OCI-LY7 (cell line): ENCODE measurements at regions not wholly inside any gene's neighbourhood (a gene's known extent, or its start where the extent isn't known, plus 50 kb on each side); places are given as distances from the start of the nearest gene placed in this dataset.

ENCODE experiments used
- BruUV-seq: library from RNA; stranded (reverse); fragments of 400-500 nt; replicated peaks from 2 replicates; lab custom pipeline; 2021; lab: Mats Ljungman, UMichigan
- CTCF ChIA-PET: fragments of 300-600 bp; sonication (Branson Sonifier 250); formaldehyde crosslinking; loops from one replicate; lab custom pipeline; 2022; ENCODE audit warnings: antibody characterized with exemption; ENCODE audit not compliant: unreplicated experiment; lab: Charles Lee
- POLR2A ChIA-PET: fragments of 300-600 bp; sonication (Branson Sonifier 250); formaldehyde crosslinking; loops from one replicate; lab custom pipeline; 2022; ENCODE audit warnings: antibody characterized with exemption; lab: Charles Lee
- DNase-seq: peaks from one replicate; pipeline ENCODE4 v3.0.0-alpha.2; 2015; ENCODE audit warnings: low spot score
- H2AFZ ChIP-seq: fragments of 200-600 bp; sonication (generic), shearing (Covaris generic); 2 replicates; pipeline ENCODE4 v1.6.1; 2014; ENCODE audit warnings: mild to moderate bottlenecking, antibody characterized with exemption, low read length, moderate library complexity
- H3K27ac ChIP-seq: fragments of 200-600 bp; sonication (generic); 2 replicates; pipeline ENCODE4 v1.5.1; 2014; ENCODE audit warnings: mixed run types, low read depth, mild to moderate bottlenecking, moderate library complexity, low read length, inconsistent platforms; ENCODE audit not compliant: poor library complexity, severe bottlenecking
- H3K36me3 ChIP-seq: fragments of 200-600 bp; sonication (generic); 2 replicates; pipeline ENCODE4 v1.6.1; 2014; ENCODE audit warnings: mild to moderate bottlenecking, antibody characterized with exemption, low read length, moderate library complexity, mixed read lengths; ENCODE audit not compliant: insufficient read depth
- H3K4me1 ChIP-seq: fragments of 200-600 bp; sonication (generic); 2 replicates; pipeline ENCODE4 v1.5.1; 2014; ENCODE audit warnings: mild to moderate bottlenecking, low read length; ENCODE audit not compliant: insufficient read depth, poor library complexity, severe bottlenecking
- H3K4me2 ChIP-seq: fragments of 200-600 bp; sonication (generic); 2 replicates; pipeline ENCODE4 v1.6.1; 2014; ENCODE audit warnings: mild to moderate bottlenecking, low read length
- H3K4me3 ChIP-seq: fragments of 200-600 bp; sonication (generic); 2 replicates; pipeline ENCODE4 v1.5.1; 2014; ENCODE audit warnings: mild to moderate bottlenecking, low read depth, low read length; ENCODE audit not compliant: poor library complexity, severe bottlenecking
- H3K79me2 ChIP-seq: fragments of 200-600 bp; sonication (generic); 2 replicates; pipeline ENCODE4 v1.6.1; 2016; ENCODE audit warnings: low read depth, mild to moderate bottlenecking, low read length, moderate library complexity, mixed read lengths; ENCODE audit not compliant: insufficient read depth
- H3K9me2 ChIP-seq: fragments of 200-600 bp; sonication (generic); 2 replicates; pipeline ENCODE4 v1.6.1; 2016; ENCODE audit warnings: mild to moderate bottlenecking, low read length, mixed read lengths; ENCODE audit not compliant: insufficient read depth
- H3K9me3 ChIP-seq: fragments of 200-600 bp; sonication (generic); 2 replicates; pipeline ENCODE4 v1.6.1; 2014; ENCODE audit warnings: mild to moderate bottlenecking, mixed run types, low read length, mixed read lengths
- H4K20me1 ChIP-seq: fragments of 200-600 bp; sonication (generic); 2 replicates; pipeline ENCODE4 v1.6.1; 2014; ENCODE audit warnings: mild to moderate bottlenecking, antibody characterized with exemption, low read length, moderate library complexity, mixed read lengths; ENCODE audit not compliant: insufficient read depth
- EZH2phosphoT487 ChIP-seq: fragments of 200-600 bp; sonication (generic); IDR thresholded peaks from 2 replicates; pipeline ENCODE4 v1.6.1; 2018; ENCODE audit warnings: low read depth, borderline replicate concordance, mild to moderate bottlenecking, mixed run types, antibody characterized with exemption, low read length, moderate library complexity, mixed read lengths
- intact Hi-C: fragments of 100-400 bp; cut with micrococcal nuclease; formaldehyde crosslinking; loops from one replicate; pipeline ENCODE4 v1.10.0; 2022; ENCODE audit not compliant: unreplicated experiment
- TF ChIP-seq, protein P1 (sequence below): fragments of 200-600 bp; sonication (generic); conservative IDR thresholded peaks from 2 replicates; pipeline ENCODE4 v1.5.1; 2014; ENCODE audit warnings: mild to moderate bottlenecking, antibody characterized with exemption, low read length, moderate library complexity, mixed read lengths

DNA sequence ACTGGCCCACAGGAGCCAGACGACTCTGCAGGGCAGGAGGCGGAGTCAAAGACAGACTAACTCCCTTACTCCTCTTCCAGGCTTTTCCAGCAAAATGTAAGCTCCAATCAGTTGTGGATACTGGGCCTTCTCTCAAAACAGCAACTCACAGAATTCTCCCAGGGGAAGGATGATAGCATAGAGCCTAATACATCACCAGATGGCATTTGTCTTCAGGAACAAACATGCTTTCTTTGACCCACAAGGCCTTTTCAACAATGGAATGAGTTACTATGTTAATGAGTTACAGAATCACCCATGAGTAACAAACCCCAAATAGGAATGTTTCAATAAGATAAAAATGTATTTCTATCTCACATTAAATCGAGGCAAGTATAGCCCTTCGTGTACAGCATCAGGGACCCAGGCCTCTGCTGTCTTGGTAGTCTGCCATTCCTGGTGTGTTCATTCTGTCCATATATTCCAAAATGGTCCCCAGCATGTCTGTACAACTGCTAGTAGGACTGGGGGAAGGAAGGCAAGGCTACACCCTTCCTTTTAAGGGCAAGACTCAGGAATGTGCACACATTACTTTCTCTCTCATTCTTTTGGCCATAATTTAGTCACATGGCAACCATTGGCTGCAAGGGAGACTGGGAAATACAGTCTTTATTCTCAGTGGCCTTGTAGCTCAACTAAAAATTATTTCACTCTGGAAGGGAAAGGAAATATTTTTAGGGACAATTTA lies 76.4 kb downstream of the BOD1L2 start:
- Histone ChIP-seq H3K36me3 (no peaks in the 10 kb centered on the region), H3K4me2 (no peak overlapping the region), H2AFZ (no peak overlapping the region), H3K4me3 (no peak overlapping the region), H3K9me2 (no peaks in the 10 kb centered on the region), H4K20me1 (no peaks in the 10 kb centered on the region), H3K79me2 (no peaks in the 10 kb centered on the region), H3K27ac (no peak overlapping the region), H3K9me3 (no peaks in the 10 kb centered on the region), H3K4me1 (no peaks in the 10 kb centered on the region)
- ChIA-PET POLR2A (no interaction called here), CTCF (no interaction called here)
- BruUV-seq, result no TSS peak
- intact Hi-C loops, result no loop called here
- TF ChIP-seq, protein P1, sequence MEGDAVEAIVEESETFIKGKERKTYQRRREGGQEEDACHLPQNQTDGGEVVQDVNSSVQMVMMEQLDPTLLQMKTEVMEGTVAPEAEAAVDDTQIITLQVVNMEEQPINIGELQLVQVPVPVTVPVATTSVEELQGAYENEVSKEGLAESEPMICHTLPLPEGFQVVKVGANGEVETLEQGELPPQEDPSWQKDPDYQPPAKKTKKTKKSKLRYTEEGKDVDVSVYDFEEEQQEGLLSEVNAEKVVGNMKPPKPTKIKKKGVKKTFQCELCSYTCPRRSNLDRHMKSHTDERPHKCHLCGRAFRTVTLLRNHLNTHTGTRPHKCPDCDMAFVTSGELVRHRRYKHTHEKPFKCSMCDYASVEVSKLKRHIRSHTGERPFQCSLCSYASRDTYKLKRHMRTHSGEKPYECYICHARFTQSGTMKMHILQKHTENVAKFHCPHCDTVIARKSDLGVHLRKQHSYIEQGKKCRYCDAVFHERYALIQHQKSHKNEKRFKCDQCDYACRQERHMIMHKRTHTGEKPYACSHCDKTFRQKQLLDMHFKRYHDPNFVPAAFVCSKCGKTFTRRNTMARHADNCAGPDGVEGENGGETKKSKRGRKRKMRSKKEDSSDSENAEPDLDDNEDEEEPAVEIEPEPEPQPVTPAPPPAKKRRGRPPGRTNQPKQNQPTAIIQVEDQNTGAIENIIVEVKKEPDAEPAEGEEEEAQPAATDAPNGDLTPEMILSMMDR, result no peak
- no peak for TF ChIP-seq EZH2phosphoT487
- no peak for DNase-seq

DNA sequence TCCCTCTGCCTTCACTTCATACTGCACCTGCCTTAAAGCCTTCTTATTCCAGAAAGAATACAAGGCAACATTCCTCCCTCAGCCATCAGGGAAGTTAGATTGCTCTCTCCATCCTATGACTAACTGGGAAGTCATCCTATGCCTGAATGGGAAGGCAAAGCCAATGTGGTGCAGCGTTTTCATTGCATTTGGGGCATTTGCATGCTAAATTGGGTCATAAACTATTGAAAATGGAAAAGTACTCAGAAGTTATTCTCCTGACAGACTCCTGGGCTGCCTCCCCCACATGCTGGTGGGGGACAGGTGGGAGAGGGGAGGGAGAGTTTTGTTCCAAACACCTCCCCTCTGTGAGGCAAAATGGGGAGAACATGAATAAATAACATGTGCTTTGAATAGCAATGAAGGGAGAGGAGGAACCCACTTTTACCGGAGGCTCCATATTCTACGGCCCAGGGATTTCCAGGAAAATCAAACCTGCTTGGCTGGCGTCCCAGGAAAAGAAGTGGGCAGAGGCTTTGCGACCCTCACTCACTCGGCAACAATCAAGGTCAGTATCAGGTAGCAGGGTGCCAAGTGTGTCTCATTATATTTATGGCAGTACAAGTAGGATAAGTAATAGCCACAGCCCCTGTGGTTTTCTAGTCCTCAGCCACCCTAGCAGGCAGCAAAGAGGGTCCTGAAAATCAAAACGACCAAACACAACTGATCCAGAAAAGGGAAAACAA lies 84.1 kb downstream of the BOD1L2 start:
- Histone ChIP-seq H3K4me2 (no peak overlapping the region), H3K4me3 (no peak overlapping the region), H3K36me3 (no peaks in the 10 kb centered on the region), H2AFZ (no peak overlapping the region), H3K9me3 (no peaks in the 10 kb centered on the region), H3K27ac (no peak overlapping the region), H3K79me2 (no peaks in the 10 kb centered on the region), H3K4me1 (no peaks in the 10 kb centered on the region), H3K9me2 (no peaks in the 10 kb centered on the region), H4K20me1 (no peaks in the 10 kb centered on the region)
- POLR2A ChIA-PET, result no interaction called here
- CTCF ChIA-PET, result no interaction called here
- DNase-seq, result no peak
- no TSS peak for BruUV-seq
- intact Hi-C loops, result no loop called here
- TF ChIP-seq, protein P1, result no peak
- TF ChIP-seq EZH2phosphoT487, result no peak

GRCh38 chr18:57231864-57232263 lies 85.0 kb downstream of the BOD1L2 start:
- CTCF ChIA-PET, result no interaction called here
- H3K4me1 ChIP-seq, result no peaks in the 10 kb centered on the region
- TF ChIP-seq EZH2phosphoT487, result no peak
- TF ChIP-seq, protein P1, result no peak
- no peaks in the 10 kb centered on the region for H3K36me3 ChIP-seq
- H3K27ac ChIP-seq, result no peak overlapping the region
- no peaks in the 10 kb centered on the region for H3K9me3 ChIP-seq
- DNase-seq, result no peak
- no peaks in the 10 kb centered on the region for H4K20me1 ChIP-seq
- H3K4me3 ChIP-seq, result no peak overlapping the region
- intact Hi-C loops, result no loop called here
- H3K4me2 ChIP-seq, result no peak overlapping the region
- H3K9me2 ChIP-seq, result no peaks in the 10 kb centered on the region
- H3K79me2 ChIP-seq, result no peaks in the 10 kb centered on the region
- H2AFZ ChIP-seq, result no peak overlapping the region
- POLR2A ChIA-PET, result no interaction called here
- BruUV-seq, result no TSS peak
